ENCODE measurements at regions not wholly inside any gene's neighbourhood (a gene's known extent, or its start where the extent isn't known, plus 50 kb on each side); places are given as distances from the start of the nearest gene placed in this dataset.

DNA sequence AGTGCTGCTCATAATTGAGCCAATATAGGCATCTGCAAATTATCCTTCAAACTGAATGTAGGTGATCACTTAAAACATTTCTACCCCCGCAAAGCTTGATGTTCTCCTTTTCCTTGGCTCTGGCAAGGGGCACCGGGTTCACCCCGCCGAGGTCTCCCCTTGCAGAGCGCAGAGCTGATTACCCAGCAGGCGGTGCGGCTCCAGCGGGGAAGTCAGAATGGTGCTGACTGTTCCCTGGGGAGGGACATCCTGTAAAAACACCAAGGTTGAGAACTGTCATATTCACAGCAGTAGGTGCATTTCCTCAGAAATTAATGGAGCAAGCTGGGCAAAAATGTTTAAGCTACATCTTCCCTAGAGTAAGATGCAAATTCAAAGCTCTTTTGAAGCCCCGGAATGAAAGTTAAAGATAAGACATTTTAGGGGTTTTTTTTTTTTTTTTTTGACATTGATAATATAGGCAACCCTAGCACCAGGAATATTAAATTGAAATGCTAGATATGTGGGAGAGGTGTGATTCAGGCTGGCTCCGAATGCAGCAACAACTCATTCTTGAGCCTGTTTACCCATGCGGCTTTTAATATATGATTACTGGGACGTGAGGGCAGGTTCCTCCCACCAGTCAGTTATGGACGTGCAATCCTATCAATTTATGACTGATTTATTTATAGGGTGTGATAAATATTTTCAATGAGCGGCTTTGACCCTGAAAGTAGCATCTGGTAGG, 767.3 kb upstream of the TENM3 start:
- no peak for DNase-seq (ENCODE audit: low read depth in 1 of 2, low spot score in 1 of 2)

DNA sequence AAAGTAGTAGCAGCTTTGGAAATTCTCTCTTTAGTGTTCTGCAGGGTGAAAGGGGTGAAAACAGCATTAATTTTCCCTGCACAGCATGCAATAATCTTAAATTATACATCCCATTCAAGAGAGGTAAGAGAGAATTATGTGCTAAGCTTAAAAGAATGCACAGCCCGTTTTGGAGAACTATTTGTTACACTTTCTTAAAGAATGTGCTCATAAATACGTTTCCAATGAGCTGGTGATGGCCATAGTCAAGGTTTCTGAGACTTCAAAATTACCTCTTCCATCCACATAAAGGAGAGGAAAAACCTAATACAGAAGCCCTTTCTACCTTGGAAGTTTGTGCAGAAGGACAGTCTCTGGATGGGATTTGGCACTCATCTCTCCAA, 766.7 kb upstream of the TENM3 start:
- DNase-seq (ENCODE audit: low read depth in 1 of 2, low spot score in 1 of 2): no peak

DNA sequence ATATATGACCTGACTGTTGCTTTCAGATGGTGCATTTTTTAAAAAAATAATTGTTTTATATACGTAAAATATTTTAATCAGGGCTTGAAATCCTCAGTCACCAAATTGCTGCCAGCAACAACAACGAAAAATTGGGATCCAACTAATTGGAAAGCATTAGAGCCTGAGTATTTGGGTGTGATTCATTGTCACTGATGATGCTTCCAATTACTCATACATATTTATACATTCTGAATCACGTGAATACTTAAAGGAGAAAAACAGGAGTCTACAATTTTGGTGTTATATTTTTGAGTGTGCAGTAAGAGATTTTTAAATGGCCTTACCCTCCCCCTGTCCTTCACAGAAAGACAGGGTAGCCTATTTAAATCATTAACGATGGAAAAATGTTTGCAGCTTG, 765.6 kb upstream of the TENM3 start:
- no peak for DNase-seq (ENCODE audit: low read depth in 1 of 2, low spot score in 1 of 2)

- DNase-seq (ENCODE audit: low read depth in 1 of 2, low spot score in 1 of 2): no peak
Observed at GRCh38 chr4:181478656-181479055, 764.5 kb upstream of the TENM3 start.

- no peak for DNase-seq (ENCODE audit: low read depth in 1 of 2, low spot score in 1 of 2)
Observed at GRCh38 chr4:181479141-181479540, 764.1 kb upstream of the TENM3 start.

GRCh38 chr4:181484396-181484795, 758.8 kb upstream of the TENM3 start:
- no peak for DNase-seq (ENCODE audit: low read depth in 1 of 2, low spot score in 1 of 2)

DNA sequence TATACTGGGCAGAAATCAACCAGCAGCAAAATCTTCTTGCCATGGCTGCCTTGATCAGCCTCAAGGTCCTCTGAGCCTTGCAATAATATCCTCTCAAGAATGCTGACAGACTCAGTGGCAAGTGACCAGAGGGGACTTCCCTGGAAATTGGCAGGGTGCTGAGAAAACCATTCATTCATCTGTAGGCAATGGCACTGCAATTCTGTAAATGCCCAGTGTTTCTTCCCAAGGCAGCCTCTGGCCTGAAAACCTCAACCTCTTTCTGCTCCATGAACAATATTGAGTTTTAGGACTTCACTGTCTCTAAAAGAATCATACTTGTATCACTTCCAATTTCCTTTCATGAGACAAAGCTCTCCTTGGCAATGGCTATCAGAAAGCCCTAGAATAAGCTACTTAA, 754.3 kb upstream of the TENM3 start:
- no peak for DNase-seq (ENCODE audit: low read depth in 1 of 2, low spot score in 1 of 2)

DNA sequence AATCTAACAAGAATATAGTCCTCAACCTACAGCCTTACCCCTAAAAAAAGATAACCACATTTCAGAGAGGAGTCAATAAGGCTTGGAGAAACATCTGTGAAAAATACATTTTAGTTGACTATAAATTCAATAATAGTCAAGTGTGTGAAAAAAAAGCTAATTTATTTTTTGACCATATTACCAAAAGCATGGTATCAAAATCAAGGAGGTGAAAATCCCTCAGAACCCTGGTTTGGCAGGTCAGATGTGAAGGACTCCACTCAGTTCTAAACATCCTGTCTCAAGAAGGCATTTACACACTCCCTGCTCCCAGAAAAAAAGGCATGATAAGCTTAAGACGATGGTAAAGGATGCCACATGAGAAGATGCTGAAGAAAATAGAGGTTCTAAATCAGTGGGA, 745.1 kb upstream of the TENM3 start:
- no peak for DNase-seq (ENCODE audit: low read depth in 1 of 2, low spot score in 1 of 2)

DNA sequence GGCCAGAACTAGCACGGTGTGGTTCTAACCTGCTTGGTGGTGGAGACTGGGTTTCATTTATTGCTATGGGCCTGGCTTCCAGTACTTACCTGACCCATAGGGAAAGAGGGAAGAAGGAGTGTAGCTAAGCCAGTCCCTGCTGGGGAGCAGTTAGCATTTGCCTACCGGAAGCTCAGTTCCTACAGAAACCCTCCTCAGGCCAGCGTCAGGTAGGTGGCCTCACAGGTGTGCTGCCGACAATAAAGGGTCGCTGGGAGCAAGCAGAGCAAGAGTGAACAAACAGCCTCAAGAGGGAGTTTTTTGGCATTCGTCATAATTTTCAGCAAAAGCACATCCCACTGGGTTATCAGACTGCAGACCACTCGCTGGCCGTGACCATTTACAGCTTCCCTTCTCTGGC, 740.6 kb upstream of the TENM3 start:
- DNase-seq (ENCODE audit: low read depth in 1 of 2, low spot score in 1 of 2): no peak

- no peak for DNase-seq (ENCODE audit: low read depth in 1 of 2, low spot score in 1 of 2)
Observed at GRCh38 chr4:181503687-181504390, 739.4 kb upstream of the TENM3 start.

- no peak for DNase-seq (ENCODE audit: low read depth in 1 of 2, low spot score in 1 of 2)
Observed at GRCh38 chr4:181504924-181505323, 738.3 kb upstream of the TENM3 start.

- DNase-seq (ENCODE audit: low read depth in 1 of 2, low spot score in 1 of 2): no peak
Observed at GRCh38 chr4:181507180-181507835, 735.9 kb upstream of the TENM3 start.

- no peak for DNase-seq (ENCODE audit: low read depth in 1 of 2, low spot score in 1 of 2)
Observed at GRCh38 chr4:181507938-181508337, 735.3 kb upstream of the TENM3 start.

GRCh38 chr4:181508601-181509000, 734.6 kb upstream of the TENM3 start:
- DNase-seq (ENCODE audit: low read depth in 1 of 2, low spot score in 1 of 2): no peak

DNA sequence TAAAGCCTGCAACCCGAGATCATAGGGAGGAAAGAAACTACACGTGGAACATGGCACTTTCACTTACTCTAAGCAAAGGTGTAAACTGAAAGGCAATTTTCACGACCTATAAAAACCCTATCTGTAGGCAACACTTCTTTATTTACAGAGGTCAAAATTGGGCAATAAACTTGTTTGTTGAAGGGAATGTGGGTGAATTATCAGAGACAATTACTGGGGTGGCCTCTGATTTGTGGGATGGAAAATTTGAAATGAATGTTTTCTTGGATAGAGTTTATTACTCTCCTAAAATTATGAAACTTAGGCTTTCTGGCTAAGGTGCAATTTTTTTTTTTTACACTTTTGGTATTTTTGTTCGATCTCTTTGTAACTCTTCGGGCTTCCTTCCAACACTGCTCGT, 734.1 kb upstream of the TENM3 start:
- no peak for DNase-seq (ENCODE audit: low read depth in 1 of 2, low spot score in 1 of 2)

DNA sequence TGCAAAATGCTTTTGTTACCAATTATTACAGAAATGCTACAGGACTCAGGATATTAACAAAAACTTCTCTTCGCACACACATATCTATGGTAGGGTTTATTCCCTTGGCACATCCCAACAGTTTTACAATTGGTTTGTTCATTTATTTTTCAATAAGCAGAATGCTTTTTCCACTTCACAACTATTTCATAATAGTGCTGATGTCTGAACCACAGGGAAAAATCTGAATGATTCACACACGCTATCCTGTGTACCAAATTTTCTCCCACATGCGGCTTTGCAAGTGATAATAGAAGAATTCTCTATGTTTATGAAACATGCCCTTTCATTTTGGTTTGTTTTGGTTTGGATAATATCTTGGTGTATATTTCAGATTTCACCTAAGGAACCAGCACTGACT, 725.7 kb upstream of the TENM3 start:
- no peak for DNase-seq (ENCODE audit: low read depth in 1 of 2, low spot score in 1 of 2)

GRCh38 chr4:181520790-181521189, 722.4 kb upstream of the TENM3 start:
- no peak for DNase-seq (ENCODE audit: low read depth in 1 of 2, low spot score in 1 of 2)

- DNase-seq (ENCODE audit: low read depth in 1 of 2, low spot score in 1 of 2): no peak
Observed at GRCh38 chr4:181523973-181524372, 719.2 kb upstream of the TENM3 start.

DNA sequence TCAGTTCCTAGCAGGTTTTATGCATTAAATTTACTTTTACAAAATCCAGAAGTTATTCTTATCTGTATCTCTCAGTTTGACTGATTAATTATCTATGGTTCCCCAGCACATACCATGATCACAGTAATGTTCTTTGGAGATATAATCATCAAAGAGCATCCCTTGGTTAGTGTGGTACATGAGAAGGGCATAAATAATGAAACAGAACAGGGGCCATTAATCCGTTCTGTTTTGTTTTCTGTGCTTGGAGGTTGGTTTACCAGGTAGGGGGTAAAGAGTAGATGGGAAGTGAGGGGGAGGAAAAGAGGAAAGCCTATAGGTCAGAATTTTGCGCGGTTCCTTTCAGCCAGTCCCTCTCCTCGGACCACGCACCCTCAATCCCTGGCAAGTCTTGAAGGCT, 718.7 kb upstream of the TENM3 start:
- no peak for DNase-seq (ENCODE audit: low read depth in 1 of 2, low spot score in 1 of 2)

- no peak for DNase-seq (ENCODE audit: low read depth in 1 of 2, low spot score in 1 of 2)
Observed at GRCh38 chr4:181525634-181526033, 717.6 kb upstream of the TENM3 start.

- no peak for DNase-seq (ENCODE audit: low read depth in 1 of 2, low spot score in 1 of 2)
Observed at GRCh38 chr4:181528570-181529184, 714.5 kb upstream of the TENM3 start.

GRCh38 chr4:181529537-181529936, 713.7 kb upstream of the TENM3 start:
- DNase-seq (ENCODE audit: low read depth in 1 of 2, low spot score in 1 of 2): no peak
